ENCODE measurements at regions not wholly inside any gene's neighbourhood (a gene's known extent, or its start where the extent isn't known, plus 50 kb on each side); places are given as distances from the start of the nearest gene placed in this dataset.

DNA sequence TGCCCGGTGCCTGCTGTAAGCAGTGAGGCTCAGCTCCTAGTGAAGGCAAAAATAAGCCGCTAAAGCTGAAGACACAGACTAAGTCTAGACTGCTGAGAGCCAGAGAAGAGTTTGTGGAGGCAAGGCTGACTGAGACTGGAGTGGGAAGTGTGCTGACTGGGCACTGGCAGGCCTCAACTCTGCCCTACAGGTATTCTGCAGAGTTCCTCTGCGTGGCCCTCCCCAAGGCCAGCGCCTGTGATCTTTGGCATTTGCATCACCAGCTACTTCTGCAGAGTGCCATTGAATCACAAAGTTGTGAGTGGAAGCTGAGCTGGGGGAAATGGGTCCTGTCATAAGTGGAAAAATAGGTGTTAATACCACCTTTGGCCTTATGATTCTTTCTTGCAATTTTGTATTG, 905.7 kb downstream of the PLA2G4A start:
- no peak for TF ChIP-seq EZH2 (IDR thresholded peaks at IDR 0.05; ENCODE audit: low read depth, unreplicated experiment)
- TF ChIP-seq, protein P1, sequence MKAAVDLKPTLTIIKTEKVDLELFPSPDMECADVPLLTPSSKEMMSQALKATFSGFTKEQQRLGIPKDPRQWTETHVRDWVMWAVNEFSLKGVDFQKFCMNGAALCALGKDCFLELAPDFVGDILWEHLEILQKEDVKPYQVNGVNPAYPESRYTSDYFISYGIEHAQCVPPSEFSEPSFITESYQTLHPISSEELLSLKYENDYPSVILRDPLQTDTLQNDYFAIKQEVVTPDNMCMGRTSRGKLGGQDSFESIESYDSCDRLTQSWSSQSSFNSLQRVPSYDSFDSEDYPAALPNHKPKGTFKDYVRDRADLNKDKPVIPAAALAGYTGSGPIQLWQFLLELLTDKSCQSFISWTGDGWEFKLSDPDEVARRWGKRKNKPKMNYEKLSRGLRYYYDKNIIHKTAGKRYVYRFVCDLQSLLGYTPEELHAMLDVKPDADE (IDR thresholded peaks at IDR 0.05), result no peak
- TF ChIP-seq EZH2phosphoT487 (IDR thresholded peaks at IDR 0.05; ENCODE audit: unreplicated experiment), result no peak
- TF ChIP-seq, protein P2, sequence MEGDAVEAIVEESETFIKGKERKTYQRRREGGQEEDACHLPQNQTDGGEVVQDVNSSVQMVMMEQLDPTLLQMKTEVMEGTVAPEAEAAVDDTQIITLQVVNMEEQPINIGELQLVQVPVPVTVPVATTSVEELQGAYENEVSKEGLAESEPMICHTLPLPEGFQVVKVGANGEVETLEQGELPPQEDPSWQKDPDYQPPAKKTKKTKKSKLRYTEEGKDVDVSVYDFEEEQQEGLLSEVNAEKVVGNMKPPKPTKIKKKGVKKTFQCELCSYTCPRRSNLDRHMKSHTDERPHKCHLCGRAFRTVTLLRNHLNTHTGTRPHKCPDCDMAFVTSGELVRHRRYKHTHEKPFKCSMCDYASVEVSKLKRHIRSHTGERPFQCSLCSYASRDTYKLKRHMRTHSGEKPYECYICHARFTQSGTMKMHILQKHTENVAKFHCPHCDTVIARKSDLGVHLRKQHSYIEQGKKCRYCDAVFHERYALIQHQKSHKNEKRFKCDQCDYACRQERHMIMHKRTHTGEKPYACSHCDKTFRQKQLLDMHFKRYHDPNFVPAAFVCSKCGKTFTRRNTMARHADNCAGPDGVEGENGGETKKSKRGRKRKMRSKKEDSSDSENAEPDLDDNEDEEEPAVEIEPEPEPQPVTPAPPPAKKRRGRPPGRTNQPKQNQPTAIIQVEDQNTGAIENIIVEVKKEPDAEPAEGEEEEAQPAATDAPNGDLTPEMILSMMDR (conservative IDR thresholded peaks at IDR 0.05; ENCODE audit: low read depth in 2 of 2), result no peak
- no peak for TF ChIP-seq ZNF114 (CRISPR knock-in tag; IDR thresholded peaks at IDR 0.05)
- TF ChIP-seq JUNB (IDR thresholded peaks at IDR 0.05; ENCODE audit: unreplicated experiment), result no peak
- TF ChIP-seq NANOG (IDR thresholded peaks at IDR 0.05; ENCODE audit: borderline replicate concordance), result no peak
- TF ChIP-seq, protein P3, sequence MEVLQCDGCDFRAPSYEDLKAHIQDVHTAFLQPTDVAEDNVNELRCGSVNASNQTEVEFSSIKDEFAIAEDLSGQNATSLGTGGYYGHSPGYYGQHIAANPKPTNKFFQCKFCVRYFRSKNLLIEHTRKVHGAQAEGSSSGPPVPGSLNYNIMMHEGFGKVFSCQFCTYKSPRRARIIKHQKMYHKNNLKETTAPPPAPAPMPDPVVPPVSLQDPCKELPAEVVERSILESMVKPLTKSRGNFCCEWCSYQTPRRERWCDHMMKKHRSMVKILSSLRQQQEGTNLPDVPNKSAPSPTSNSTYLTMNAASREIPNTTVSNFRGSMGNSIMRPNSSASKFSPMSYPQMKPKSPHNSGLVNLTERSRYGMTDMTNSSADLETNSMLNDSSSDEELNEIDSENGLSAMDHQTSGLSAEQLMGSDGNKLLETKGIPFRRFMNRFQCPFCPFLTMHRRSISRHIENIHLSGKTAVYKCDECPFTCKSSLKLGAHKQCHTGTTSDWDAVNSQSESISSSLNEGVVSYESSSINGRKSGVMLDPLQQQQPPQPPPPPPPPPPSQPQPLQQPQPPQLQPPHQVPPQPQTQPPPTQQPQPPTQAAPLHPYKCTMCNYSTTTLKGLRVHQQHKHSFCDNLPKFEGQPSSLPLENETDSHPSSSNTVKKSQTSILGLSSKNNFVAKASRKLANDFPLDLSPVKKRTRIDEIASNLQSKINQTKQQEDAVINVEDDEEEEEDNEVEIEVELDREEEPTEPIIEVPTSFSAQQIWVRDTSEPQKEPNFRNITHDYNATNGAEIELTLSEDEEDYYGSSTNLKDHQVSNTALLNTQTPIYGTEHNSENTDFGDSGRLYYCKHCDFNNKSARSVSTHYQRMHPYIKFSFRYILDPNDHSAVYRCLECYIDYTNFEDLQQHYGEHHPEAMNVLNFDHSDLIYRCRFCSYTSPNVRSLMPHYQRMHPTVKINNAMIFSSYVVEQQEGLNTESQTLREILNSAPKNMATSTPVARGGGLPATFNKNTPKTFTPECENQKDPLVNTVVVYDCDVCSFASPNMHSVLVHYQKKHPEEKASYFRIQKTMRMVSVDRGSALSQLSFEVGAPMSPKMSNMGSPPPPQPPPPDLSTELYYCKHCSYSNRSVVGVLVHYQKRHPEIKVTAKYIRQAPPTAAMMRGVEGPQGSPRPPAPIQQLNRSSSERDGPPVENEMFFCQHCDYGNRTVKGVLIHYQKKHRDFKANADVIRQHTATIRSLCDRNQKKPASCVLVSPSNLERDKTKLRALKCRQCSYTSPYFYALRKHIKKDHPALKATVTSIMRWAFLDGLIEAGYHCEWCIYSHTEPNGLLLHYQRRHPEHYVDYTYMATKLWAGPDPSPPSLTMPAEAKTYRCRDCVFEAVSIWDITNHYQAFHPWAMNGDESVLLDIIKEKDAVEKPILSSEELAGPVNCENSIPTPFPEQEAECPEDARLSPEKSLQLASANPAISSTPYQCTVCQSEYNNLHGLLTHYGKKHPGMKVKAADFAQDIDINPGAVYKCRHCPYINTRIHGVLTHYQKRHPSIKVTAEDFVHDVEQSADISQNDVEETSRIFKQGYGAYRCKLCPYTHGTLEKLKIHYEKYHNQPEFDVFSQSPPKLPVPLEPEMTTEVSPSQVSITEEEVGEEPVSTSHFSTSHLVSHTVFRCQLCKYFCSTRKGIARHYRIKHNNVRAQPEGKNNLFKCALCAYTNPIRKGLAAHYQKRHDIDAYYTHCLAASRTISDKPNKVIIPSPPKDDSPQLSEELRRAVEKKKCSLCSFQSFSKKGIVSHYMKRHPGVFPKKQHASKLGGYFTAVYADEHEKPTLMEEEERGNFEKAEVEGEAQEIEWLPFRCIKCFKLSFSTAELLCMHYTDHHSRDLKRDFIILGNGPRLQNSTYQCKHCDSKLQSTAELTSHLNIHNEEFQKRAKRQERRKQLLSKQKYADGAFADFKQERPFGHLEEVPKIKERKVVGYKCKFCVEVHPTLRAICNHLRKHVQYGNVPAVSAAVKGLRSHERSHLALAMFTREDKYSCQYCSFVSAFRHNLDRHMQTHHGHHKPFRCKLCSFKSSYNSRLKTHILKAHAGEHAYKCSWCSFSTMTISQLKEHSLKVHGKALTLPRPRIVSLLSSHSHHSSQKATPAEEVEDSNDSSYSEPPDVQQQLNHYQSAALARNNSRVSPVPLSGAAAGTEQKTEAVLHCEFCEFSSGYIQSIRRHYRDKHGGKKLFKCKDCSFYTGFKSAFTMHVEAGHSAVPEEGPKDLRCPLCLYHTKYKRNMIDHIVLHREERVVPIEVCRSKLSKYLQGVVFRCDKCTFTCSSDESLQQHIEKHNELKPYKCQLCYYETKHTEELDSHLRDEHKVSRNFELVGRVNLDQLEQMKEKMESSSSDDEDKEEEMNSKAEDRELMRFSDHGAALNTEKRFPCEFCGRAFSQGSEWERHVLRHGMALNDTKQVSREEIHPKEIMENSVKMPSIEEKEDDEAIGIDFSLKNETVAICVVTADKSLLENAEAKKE (CRISPR knock-in tag; IDR thresholded peaks at IDR 0.05), result no peak
- TF ChIP-seq STAT1 (IDR thresholded peaks at IDR 0.05; ENCODE audit: unreplicated experiment), result no peak
- TF ChIP-seq CREB1 (CRISPR knock-in tag; IDR thresholded peaks at IDR 0.05; ENCODE audit: low read depth), result no peak
- TF ChIP-seq, protein P4, sequence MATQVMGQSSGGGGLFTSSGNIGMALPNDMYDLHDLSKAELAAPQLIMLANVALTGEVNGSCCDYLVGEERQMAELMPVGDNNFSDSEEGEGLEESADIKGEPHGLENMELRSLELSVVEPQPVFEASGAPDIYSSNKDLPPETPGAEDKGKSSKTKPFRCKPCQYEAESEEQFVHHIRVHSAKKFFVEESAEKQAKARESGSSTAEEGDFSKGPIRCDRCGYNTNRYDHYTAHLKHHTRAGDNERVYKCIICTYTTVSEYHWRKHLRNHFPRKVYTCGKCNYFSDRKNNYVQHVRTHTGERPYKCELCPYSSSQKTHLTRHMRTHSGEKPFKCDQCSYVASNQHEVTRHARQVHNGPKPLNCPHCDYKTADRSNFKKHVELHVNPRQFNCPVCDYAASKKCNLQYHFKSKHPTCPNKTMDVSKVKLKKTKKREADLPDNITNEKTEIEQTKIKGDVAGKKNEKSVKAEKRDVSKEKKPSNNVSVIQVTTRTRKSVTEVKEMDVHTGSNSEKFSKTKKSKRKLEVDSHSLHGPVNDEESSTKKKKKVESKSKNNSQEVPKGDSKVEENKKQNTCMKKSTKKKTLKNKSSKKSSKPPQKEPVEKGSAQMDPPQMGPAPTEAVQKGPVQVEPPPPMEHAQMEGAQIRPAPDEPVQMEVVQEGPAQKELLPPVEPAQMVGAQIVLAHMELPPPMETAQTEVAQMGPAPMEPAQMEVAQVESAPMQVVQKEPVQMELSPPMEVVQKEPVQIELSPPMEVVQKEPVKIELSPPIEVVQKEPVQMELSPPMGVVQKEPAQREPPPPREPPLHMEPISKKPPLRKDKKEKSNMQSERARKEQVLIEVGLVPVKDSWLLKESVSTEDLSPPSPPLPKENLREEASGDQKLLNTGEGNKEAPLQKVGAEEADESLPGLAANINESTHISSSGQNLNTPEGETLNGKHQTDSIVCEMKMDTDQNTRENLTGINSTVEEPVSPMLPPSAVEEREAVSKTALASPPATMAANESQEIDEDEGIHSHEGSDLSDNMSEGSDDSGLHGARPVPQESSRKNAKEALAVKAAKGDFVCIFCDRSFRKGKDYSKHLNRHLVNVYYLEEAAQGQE (IDR thresholded peaks at IDR 0.05; ENCODE audit: unreplicated experiment), result no peak
- no peak for TF ChIP-seq POLR2AphosphoS5 (IDR thresholded peaks at IDR 0.05; ENCODE audit: low read depth)
- no peak for TF ChIP-seq ZNF331 (CRISPR knock-in tag; IDR thresholded peaks at IDR 0.05; ENCODE audit: low read depth)
- H3F3A ChIP-seq (replicated peaks; ENCODE audit: low read depth), result no peaks in the 10 kb centered on the region
- Mint-ChIP-seq H3K27me3 (ENCODE audit: insufficient read depth, low read depth, poor library complexity) (no peaks in the 10 kb centered on the region), H3K4me1 (no peaks in the 10 kb centered on the region), H3K27ac (no peak overlapping the region), H3K36me3 (ENCODE audit: low read depth) (peaks cover 5% of the 10 kb centered on the region; the same call in 2 of the 3 replicates), H3K9me3 (peaks cover 7% of the 10 kb centered on the region; the same call in 2 of the 3 replicates), H3K4me3 (no peak overlapping the region)
- no peak; the same call in 2 of the 3 replicates for ATAC-seq
- no peak overlapping the region for H3K27ac ChIP-seq (ENCODE audit: low read depth)
- H3K4me1 ChIP-seq (ENCODE audit: insufficient read depth), result no peaks in the 10 kb centered on the region
- H3K9me2 ChIP-seq (ENCODE audit: insufficient read depth), result 0 out of 2 replicates have a peak, but pooled peaks cover 3% of the 10 kb centered on the region
- H3K36me3 ChIP-seq (ENCODE audit: insufficient read depth), result no peaks in the 10 kb centered on the region
- H3K4me2 ChIP-seq, result no peak overlapping the region
- H2AFZ ChIP-seq, result no peak overlapping the region
- H3K27me3 ChIP-seq (ENCODE audit: insufficient read depth), result no peaks in the 10 kb centered on the region
- no peaks in the 10 kb centered on the region for H3K79me2 ChIP-seq (replicated peaks; ENCODE audit: insufficient read depth)
- H3K4me3 ChIP-seq, result no peak overlapping the region
- no peaks in the 10 kb centered on the region for H4K20me1 ChIP-seq (replicated peaks; ENCODE audit: insufficient read depth)
- peak; percentile 11 for DNase-seq (ENCODE audit: low spot score)

All from GM23338 (cell line).